Endothelial cell of hepatic sinusoid (primary cell): ENCODE measurements at regions not wholly inside any gene's neighbourhood (a gene's known extent, or its start where the extent isn't known, plus 50 kb on each side); places are given as distances from the start of the nearest gene placed in this dataset.

Experiments used
- in situ Hi-C: cut with HindIII; loops from 2 replicates; pipeline ENCODE4 v1.10.0; 2017; ENCODE audit warnings: low sequenced_read_pairs

- in situ Hi-C loops = no loop called here
These were observed 618.4 kb downstream of the SLC6A15 start for GRCh38 chr12:84294246-84294645.

GRCh38 chr12:84290168-84290567 is 622.4 kb downstream of the SLC6A15 start:
- in situ Hi-C loops = no loop called here

GRCh38 chr12:84277986-84278385 is 634.6 kb downstream of the SLC6A15 start:
- in situ Hi-C loops = no loop called here

- in situ Hi-C loops = no loop called here
These were observed 636.4 kb downstream of the SLC6A15 start for GRCh38 chr12:84276215-84276614.

GRCh38 chr12:84272324-84272723 is 640.3 kb downstream of the SLC6A15 start:
- in situ Hi-C loops = no loop called here

- in situ Hi-C loops = no loop called here
These were observed 642.0 kb downstream of the SLC6A15 start for GRCh38 chr12:84270470-84271140.

GRCh38 chr12:84247931-84248330 is 664.7 kb downstream of the SLC6A15 start:
- in situ Hi-C loops = no loop called here

GRCh38 chr12:84243686-84244085 is 668.9 kb downstream of the SLC6A15 start:
- in situ Hi-C loops = no loop called here

GRCh38 chr12:84222841-84223240 is 689.8 kb downstream of the SLC6A15 start:
- in situ Hi-C loops = no loop called here

- in situ Hi-C loops = no loop called here
These were observed 694.2 kb downstream of the SLC6A15 start for GRCh38 chr12:84218406-84218805.

- in situ Hi-C loops = no loop called here
These were observed 710.6 kb downstream of the SLC6A15 start for GRCh38 chr12:84201976-84202375.

GRCh38 chr12:84198294-84198946 is 714.2 kb downstream of the SLC6A15 start:
- in situ Hi-C loops = no loop called here

- in situ Hi-C loops = no loop called here
These were observed 720.8 kb downstream of the SLC6A15 start for GRCh38 chr12:84191779-84192178.

- in situ Hi-C loops = no loop called here
These were observed 726.2 kb downstream of the SLC6A15 start for GRCh38 chr12:84186433-84186832.

- in situ Hi-C loops = loop anchor here (5.0 kb wide), 1 partner anchor 56 kb away; no protein-coding TSS in a partner anchor
These were observed 729.0 kb downstream of the SLC6A15 start for GRCh38 chr12:84183576-84183975.

GRCh38 chr12:84174115-84174514 is 738.5 kb downstream of the SLC6A15 start:
- in situ Hi-C loops = no loop called here

- in situ Hi-C loops = no loop called here
These were observed 739.7 kb downstream of the SLC6A15 start for GRCh38 chr12:84172823-84173424.

GRCh38 chr12:84166812-84167211 is 745.8 kb downstream of the SLC6A15 start:
- in situ Hi-C loops = no loop called here

GRCh38 chr12:84165998-84166571 is 746.5 kb downstream of the SLC6A15 start:
- in situ Hi-C loops = no loop called here

GRCh38 chr12:84161296-84161695 is 751.3 kb downstream of the SLC6A15 start:
- in situ Hi-C loops = no loop called here

GRCh38 chr12:84159260-84159659 is 753.3 kb downstream of the SLC6A15 start:
- in situ Hi-C loops = no loop called here

GRCh38 chr12:84157170-84157569 is 755.4 kb downstream of the SLC6A15 start:
- in situ Hi-C loops = no loop called here
